ENCODE measurements at regions not wholly inside any gene's neighbourhood (a gene's known extent, or its start where the extent isn't known, plus 50 kb on each side); places are given as distances from the start of the nearest gene placed in this dataset.

DNA sequence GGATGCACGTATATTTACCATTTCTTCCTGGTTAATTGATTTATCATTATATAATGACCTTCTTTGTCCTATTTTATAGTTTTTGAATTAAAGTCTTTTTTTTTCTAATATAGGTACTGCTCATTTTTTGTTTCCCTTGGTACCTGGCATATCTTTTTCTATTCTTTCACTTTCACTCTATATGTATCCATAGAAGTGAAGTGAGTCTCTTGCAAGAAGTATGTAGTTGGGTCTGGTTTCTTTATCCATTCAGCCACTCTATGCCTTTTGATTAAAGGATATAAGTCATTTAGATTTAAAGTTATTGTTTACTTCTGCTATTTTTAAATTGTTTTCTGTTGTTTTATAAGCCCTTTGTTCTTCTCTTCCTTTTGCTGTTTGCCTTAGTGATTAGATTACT, 194.3 kb upstream of the SLITRK6 start:
- TF ChIP-seq EZH2 (IDR thresholded peaks at IDR 0.05) (no peak), EZH2phosphoT487 (IDR thresholded peaks at IDR 0.05) (no peak)
- TF ChIP-seq, protein P1, sequence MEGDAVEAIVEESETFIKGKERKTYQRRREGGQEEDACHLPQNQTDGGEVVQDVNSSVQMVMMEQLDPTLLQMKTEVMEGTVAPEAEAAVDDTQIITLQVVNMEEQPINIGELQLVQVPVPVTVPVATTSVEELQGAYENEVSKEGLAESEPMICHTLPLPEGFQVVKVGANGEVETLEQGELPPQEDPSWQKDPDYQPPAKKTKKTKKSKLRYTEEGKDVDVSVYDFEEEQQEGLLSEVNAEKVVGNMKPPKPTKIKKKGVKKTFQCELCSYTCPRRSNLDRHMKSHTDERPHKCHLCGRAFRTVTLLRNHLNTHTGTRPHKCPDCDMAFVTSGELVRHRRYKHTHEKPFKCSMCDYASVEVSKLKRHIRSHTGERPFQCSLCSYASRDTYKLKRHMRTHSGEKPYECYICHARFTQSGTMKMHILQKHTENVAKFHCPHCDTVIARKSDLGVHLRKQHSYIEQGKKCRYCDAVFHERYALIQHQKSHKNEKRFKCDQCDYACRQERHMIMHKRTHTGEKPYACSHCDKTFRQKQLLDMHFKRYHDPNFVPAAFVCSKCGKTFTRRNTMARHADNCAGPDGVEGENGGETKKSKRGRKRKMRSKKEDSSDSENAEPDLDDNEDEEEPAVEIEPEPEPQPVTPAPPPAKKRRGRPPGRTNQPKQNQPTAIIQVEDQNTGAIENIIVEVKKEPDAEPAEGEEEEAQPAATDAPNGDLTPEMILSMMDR (IDR thresholded peaks at IDR 0.05): no peak
- Histone ChIP-seq H3K27ac (no peak overlapping the region), H3K4me2 (no peak overlapping the region), H3K36me3 (no peaks in the 10 kb centered on the region), H3F3A (ENCODE audit: low read depth) (no peaks in the 10 kb centered on the region), H3K9ac (no peak overlapping the region), H4K20me1 (ENCODE audit: low read depth) (no peaks in the 10 kb centered on the region), H3K79me2 (ENCODE audit: low read depth) (no peaks in the 10 kb centered on the region), H3K4me1 (peaks cover 5% of the 10 kb centered on the region), H3K4me3 (no peak overlapping the region), H3K9me3 (ENCODE audit: low read depth) (no peaks in the 10 kb centered on the region), H3K27me3 (no peaks in the 10 kb centered on the region), H2AFZ (replicated peaks) (no peak overlapping the region)
- no peak for DNase-seq (ENCODE audit: low spot score)
- H3K9me3 Mint-ChIP-seq: no peaks in the 10 kb centered on the region
- no peaks in the 10 kb centered on the region for H3K4me1 Mint-ChIP-seq
- no peak overlapping the region for H3K27ac Mint-ChIP-seq
- H3K36me3 Mint-ChIP-seq: no peaks in the 10 kb centered on the region
- H3K4me3 Mint-ChIP-seq: no peak overlapping the region
- no peaks in the 10 kb centered on the region for H3K27me3 Mint-ChIP-seq (ENCODE audit: insufficient read depth, low read depth)

- no peaks in the 10 kb centered on the region for H4K20me1 ChIP-seq (ENCODE audit: low read depth)
- peaks cover 1% of the 10 kb centered on the region for H3K4me1 ChIP-seq
- H3K27me3 Mint-ChIP-seq (ENCODE audit: insufficient read depth, low read depth): no peaks in the 10 kb centered on the region
- no peaks in the 10 kb centered on the region for H3K79me2 ChIP-seq (ENCODE audit: low read depth)
- no peak for DNase-seq (ENCODE audit: low spot score)
- H3K4me3 ChIP-seq: no peak overlapping the region
- no peaks in the 10 kb centered on the region for H3K9me3 Mint-ChIP-seq
- no peaks in the 10 kb centered on the region for H3K9me3 ChIP-seq (ENCODE audit: low read depth)
- H3K4me1 Mint-ChIP-seq: no peaks in the 10 kb centered on the region
- H3F3A ChIP-seq (ENCODE audit: low read depth): no peaks in the 10 kb centered on the region
- H3K27ac ChIP-seq: no peak overlapping the region
- TF ChIP-seq EZH2phosphoT487 (IDR thresholded peaks at IDR 0.05) (no peak), EZH2 (IDR thresholded peaks at IDR 0.05) (no peak)
- TF ChIP-seq, protein P1 (IDR thresholded peaks at IDR 0.05): no peak
- no peaks in the 10 kb centered on the region for H3K36me3 Mint-ChIP-seq
- no peaks in the 10 kb centered on the region for H3K36me3 ChIP-seq
- H3K27ac Mint-ChIP-seq: no peak overlapping the region
- no peak overlapping the region for H2AFZ ChIP-seq (replicated peaks)
- H3K4me2 ChIP-seq: no peak overlapping the region
- no peaks in the 10 kb centered on the region for H3K27me3 ChIP-seq
- H3K9ac ChIP-seq: no peak overlapping the region
- H3K4me3 Mint-ChIP-seq: no peak overlapping the region
Observed at GRCh38 chr13:85990397-85990796, 191.2 kb upstream of the SLITRK6 start.

- Mint-ChIP-seq H3K27me3 (ENCODE audit: insufficient read depth, low read depth) (no peaks in the 10 kb centered on the region), H3K4me3 (no peak overlapping the region), H3K36me3 (no peaks in the 10 kb centered on the region), H3K27ac (no peak overlapping the region), H3K4me1 (no peaks in the 10 kb centered on the region), H3K9me3 (no peaks in the 10 kb centered on the region)
- Histone ChIP-seq H3K27ac (no peak overlapping the region), H3K4me3 (no peak overlapping the region), H4K20me1 (ENCODE audit: low read depth) (no peaks in the 10 kb centered on the region), H3K4me1 (no peaks in the 10 kb centered on the region), H3K9ac (no peak overlapping the region), H3F3A (ENCODE audit: low read depth) (no peaks in the 10 kb centered on the region), H2AFZ (replicated peaks) (no peak overlapping the region), H3K9me3 (ENCODE audit: low read depth) (no peaks in the 10 kb centered on the region), H3K27me3 (no peaks in the 10 kb centered on the region), H3K36me3 (no peaks in the 10 kb centered on the region), H3K4me2 (no peak overlapping the region), H3K79me2 (ENCODE audit: low read depth) (no peaks in the 10 kb centered on the region)
- no peak for TF ChIP-seq EZH2 (IDR thresholded peaks at IDR 0.05)
- TF ChIP-seq EZH2phosphoT487 (IDR thresholded peaks at IDR 0.05): no peak
- TF ChIP-seq, protein P1 (IDR thresholded peaks at IDR 0.05): no peak
- DNase-seq (ENCODE audit: low spot score): no peak
Observed at GRCh38 chr13:85985797-85986196, 186.6 kb upstream of the SLITRK6 start.

Data from neural progenitor cell (in vitro differentiated cells).